GM23338 (cell line): ENCODE measurements at regions not wholly inside any gene's neighbourhood (a gene's known extent, or its start where the extent isn't known, plus 50 kb on each side); places are given as distances from the start of the nearest gene placed in this dataset.

ENCODE experiments used
- CREB1 ChIP-seq: fragments of 250-450 bp; sonication (Bioruptor Pico); IDR thresholded peaks from 2 replicates; pipeline ENCODE4 v1.5.0; 2020; ENCODE audit warnings: low read depth, mild to moderate bottlenecking, moderate library complexity
- EZH2phosphoT487 ChIP-seq: fragments of 200-600 bp; sonication (generic); IDR thresholded peaks from one replicate; pipeline ENCODE4 v1.8.1; 2018; ENCODE audit warnings: antibody characterized with exemption; ENCODE audit not compliant: unreplicated experiment
- TF ChIP-seq, protein P1 (sequence below), 2 experiments: fragments of 200-600 bp in 1 of 2; sonication (generic) in 1 of 2; conservative IDR thresholded peaks; 2 replicates each; pipeline versions ENCODE4 v1.5.1 to v1.6.1; 2016 to 2017; ENCODE audit warnings: antibody characterized with exemption in 2 of 2, low read depth in 2 of 2, mild to moderate bottlenecking in 2 of 2, moderate library complexity in 1 of 2

DNA sequence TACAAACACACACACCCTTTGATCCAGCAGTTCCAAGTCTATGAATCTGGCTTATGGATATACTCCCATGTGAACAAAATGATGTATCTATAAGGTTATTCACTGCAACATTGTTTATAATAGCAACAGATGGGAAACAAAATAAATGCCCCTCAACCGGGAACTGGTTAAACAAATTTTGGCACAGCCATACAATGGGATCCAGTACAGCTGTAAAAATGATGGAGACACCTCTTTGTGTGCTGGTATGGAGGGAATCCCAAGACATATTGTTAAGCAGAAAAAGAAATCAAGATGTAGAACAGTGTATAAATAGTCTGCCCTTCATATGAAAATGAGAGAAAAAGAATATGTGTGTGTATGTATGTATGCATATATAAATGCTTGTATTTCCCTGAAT is 155.5 kb downstream of the SNX10 start:
- TF ChIP-seq, protein P1, sequence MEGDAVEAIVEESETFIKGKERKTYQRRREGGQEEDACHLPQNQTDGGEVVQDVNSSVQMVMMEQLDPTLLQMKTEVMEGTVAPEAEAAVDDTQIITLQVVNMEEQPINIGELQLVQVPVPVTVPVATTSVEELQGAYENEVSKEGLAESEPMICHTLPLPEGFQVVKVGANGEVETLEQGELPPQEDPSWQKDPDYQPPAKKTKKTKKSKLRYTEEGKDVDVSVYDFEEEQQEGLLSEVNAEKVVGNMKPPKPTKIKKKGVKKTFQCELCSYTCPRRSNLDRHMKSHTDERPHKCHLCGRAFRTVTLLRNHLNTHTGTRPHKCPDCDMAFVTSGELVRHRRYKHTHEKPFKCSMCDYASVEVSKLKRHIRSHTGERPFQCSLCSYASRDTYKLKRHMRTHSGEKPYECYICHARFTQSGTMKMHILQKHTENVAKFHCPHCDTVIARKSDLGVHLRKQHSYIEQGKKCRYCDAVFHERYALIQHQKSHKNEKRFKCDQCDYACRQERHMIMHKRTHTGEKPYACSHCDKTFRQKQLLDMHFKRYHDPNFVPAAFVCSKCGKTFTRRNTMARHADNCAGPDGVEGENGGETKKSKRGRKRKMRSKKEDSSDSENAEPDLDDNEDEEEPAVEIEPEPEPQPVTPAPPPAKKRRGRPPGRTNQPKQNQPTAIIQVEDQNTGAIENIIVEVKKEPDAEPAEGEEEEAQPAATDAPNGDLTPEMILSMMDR (conservative IDR thresholded peaks at IDR 0.05; ENCODE audit: low read depth in 2 of 2) = no peak
- TF ChIP-seq CREB1 (no peak), EZH2phosphoT487 (no peak)
